Amygdala (tissue), 56 donors: ENCODE measurements at regions not wholly inside any gene's neighbourhood (a gene's known extent, or its start where the extent isn't known, plus 50 kb on each side); places are given as distances from the start of the nearest gene placed in this dataset.
A peak's percentile ranks its signal among the peaks of the same experiment; 100 is the strongest.

Source experiments
- DNase-seq, 56 donors: peaks; one replicate each; lab custom pipeline; 2025; lab: John Stamatoyannopoulos, UW

- no peak for DNase-seq
Observed at GRCh38 chr15:47326410-47327333, 390.6 kb upstream of the SEMA6D start.

GRCh38 chr15:47331829-47332393, 385.4 kb upstream of the SEMA6D start:
- DNase-seq: peak in 1 of 56 donors; percentile 1

GRCh38 chr15:47332481-47332880, 384.8 kb upstream of the SEMA6D start:
- DNase-seq: no peak

GRCh38 chr15:47333734-47334133, 383.6 kb upstream of the SEMA6D start:
- DNase-seq: no peak

GRCh38 chr15:47334805-47335535, 382.3 kb upstream of the SEMA6D start:
- no peak for DNase-seq

GRCh38 chr15:47337106-47337505, 380.2 kb upstream of the SEMA6D start:
- DNase-seq: no peak

GRCh38 chr15:47337836-47338235, 379.5 kb upstream of the SEMA6D start:
- DNase-seq: no peak

GRCh38 chr15:47338771-47339170, 378.5 kb upstream of the SEMA6D start:
- no peak for DNase-seq

- no peak for DNase-seq
Observed at GRCh38 chr15:47339800-47340570, 377.3 kb upstream of the SEMA6D start.

GRCh38 chr15:47340571-47340920, 376.8 kb upstream of the SEMA6D start:
- DNase-seq: no peak

GRCh38 chr15:47349179-47349578, 368.1 kb upstream of the SEMA6D start:
- no peak for DNase-seq

GRCh38 chr15:47351501-47351900, 365.8 kb upstream of the SEMA6D start:
- no peak for DNase-seq

- no peak for DNase-seq
Observed at GRCh38 chr15:47352217-47352616, 365.1 kb upstream of the SEMA6D start.

GRCh38 chr15:47355759-47356158, 361.5 kb upstream of the SEMA6D start:
- no peak for DNase-seq

- no peak for DNase-seq
Observed at GRCh38 chr15:47356297-47356696, 361.0 kb upstream of the SEMA6D start.

GRCh38 chr15:47358876-47359275, 358.4 kb upstream of the SEMA6D start:
- no peak for DNase-seq

- DNase-seq: no peak
Observed at GRCh38 chr15:47360305-47360704, 357.0 kb upstream of the SEMA6D start.

GRCh38 chr15:47362118-47362905, 355.0 kb upstream of the SEMA6D start:
- DNase-seq: no peak

- no peak for DNase-seq
Observed at GRCh38 chr15:47363653-47364052, 353.7 kb upstream of the SEMA6D start.
